Calu3 (cell line): ENCODE measurements at regions not wholly inside any gene's neighbourhood (a gene's known extent, or its start where the extent isn't known, plus 50 kb on each side); places are given as distances from the start of the nearest gene placed in this dataset.

Experiments used
- BruUV-seq: library from RNA; stranded (reverse); fragments of 400-500 nt; replicated peaks from 2 replicates; lab custom pipeline; 2021; lab: Mats Ljungman, UMichigan
- CTCF ChIA-PET: fragments of 300-600 bp; sonication (Branson Sonifier 250); formaldehyde crosslinking; loops from one replicate; lab custom pipeline; 2022; ENCODE audit warnings: antibody characterized with exemption; lab: Charles Lee
- DNase-seq: peaks from one replicate; pipeline ENCODE4 v3.0.0; 2022
- H3K27ac Mint-ChIP-seq: one replicate; pipeline ENCODE4 v1.8.0; 2022; ENCODE audit warnings: mixed read lengths; ENCODE audit not compliant: unreplicated experiment
- H3K27me3 Mint-ChIP-seq: one replicate; pipeline ENCODE4 v1.8.0; 2022; ENCODE audit warnings: mixed read lengths; ENCODE audit not compliant: unreplicated experiment
- H3K36me3 Mint-ChIP-seq: one replicate; pipeline ENCODE4 v1.8.0; 2022; ENCODE audit warnings: mild to moderate bottlenecking, moderate library complexity, mixed read lengths; ENCODE audit not compliant: insufficient read depth, unreplicated experiment
- H3K4me1 Mint-ChIP-seq: one replicate; pipeline ENCODE4 v1.8.0; 2022; ENCODE audit warnings: mild to moderate bottlenecking, low read depth, mixed read lengths; ENCODE audit not compliant: unreplicated experiment
- H3K4me3 Mint-ChIP-seq: one replicate; pipeline ENCODE4 v1.8.0; 2022; ENCODE audit warnings: mild to moderate bottlenecking, low read depth, moderate library complexity, mixed read lengths; ENCODE audit not compliant: unreplicated experiment
- H3K9me3 Mint-ChIP-seq: one replicate; pipeline ENCODE4 v1.8.0; 2022; ENCODE audit warnings: low read depth, mixed read lengths; ENCODE audit not compliant: unreplicated experiment
- CTCF ChIP-seq: fragments of 200-600 bp; IDR thresholded peaks from one replicate; pipeline ENCODE4 v1.8.0; 2022; ENCODE audit warnings: antibody characterized with exemption; ENCODE audit not compliant: unreplicated experiment
- intact Hi-C: fragments of 100-400 bp; cut with micrococcal nuclease; formaldehyde crosslinking; loops from one replicate; pipeline ENCODE4 v1.10.0; 2022; ENCODE audit not compliant: unreplicated experiment

- BruUV-seq, result no TSS peak
- H3K36me3 Mint-ChIP-seq, result no peaks in the 10 kb centered on the region
- H3K9me3 Mint-ChIP-seq, result peaks cover 14% of the 10 kb centered on the region
- TF ChIP-seq CTCF, result no peak
- DNase-seq, result no peak
- H3K4me3 Mint-ChIP-seq, result no peak overlapping the region
- H3K4me1 Mint-ChIP-seq, result no peaks in the 10 kb centered on the region
- CTCF ChIA-PET, result no interaction called here
- no peak overlapping the region for H3K27ac Mint-ChIP-seq
- intact Hi-C loops, result no loop called here
- H3K27me3 Mint-ChIP-seq, result no peaks in the 10 kb centered on the region
These were observed 407.1 kb upstream of the SOX11 start for GRCh38 chr2:5285061-5285460.

GRCh38 chr2:5285872-5286769 is 406.1 kb upstream of the SOX11 start:
- Mint-ChIP-seq H3K4me1 (no peaks in the 10 kb centered on the region), H3K27ac (no peak overlapping the region), H3K36me3 (no peaks in the 10 kb centered on the region), H3K9me3 (peaks cover 14% of the 10 kb centered on the region), H3K27me3 (no peaks in the 10 kb centered on the region), H3K4me3 (no peak overlapping the region)
- no peak for TF ChIP-seq CTCF
- intact Hi-C loops, result no loop called here
- CTCF ChIA-PET, result no interaction called here
- BruUV-seq, result no TSS peak
- DNase-seq, result no peak

- no peak overlapping the region for H3K27ac Mint-ChIP-seq
- BruUV-seq, result no TSS peak
- H3K27me3 Mint-ChIP-seq, result no peaks in the 10 kb centered on the region
These were observed 404.4 kb upstream of the SOX11 start for GRCh38 chr2:5287558-5288334.

More at GRCh38 chr2:5287558-5288334, 404.4 kb upstream of the SOX11 start:
- Mint-ChIP-seq H3K9me3 (peaks cover 10% of the 10 kb centered on the region), H3K4me3 (no peak overlapping the region), H3K4me1 (no peaks in the 10 kb centered on the region), H3K36me3 (no peaks in the 10 kb centered on the region)
- DNase-seq, result no peak
- CTCF ChIA-PET, result no interaction called here
- intact Hi-C loops, result no loop called here
- no peak for TF ChIP-seq CTCF
